A549 (cell line): ENCODE measurements at regions not wholly inside any gene's neighbourhood (a gene's known extent, or its start where the extent isn't known, plus 50 kb on each side); places are given as distances from the start of the nearest gene placed in this dataset.

ENCODE experiments used
- BHLHE40 ChIP-seq: IDR thresholded peaks from 2 replicates; pipeline ENCODE4 v1.6.1; 2012; ENCODE audit warnings: low read depth, low read length, inconsistent platforms
- CTCF ChIP-seq: fragments of >200 bp; sonication (Bioruptor Twin); formaldehyde crosslinking; IDR thresholded peaks from 3 replicates; pipeline ENCODE4 v1.5.1; 2016
- EP300 ChIP-seq, 2 experiments: fragments of >200 bp; sonication (Bioruptor Twin); formaldehyde crosslinking; IDR thresholded peaks; 2 replicates in 1 of 2; 3 replicates in 1 of 2; pipeline ENCODE4 v1.6.1; 2016 to 2017
- HDAC2 ChIP-seq: fragments of 200-600 bp; sonication (generic); IDR thresholded peaks from 2 replicates; pipeline ENCODE4 v1.6.1; 2016
- POLR2A ChIP-seq: IDR thresholded peaks from 2 replicates; pipeline ENCODE4 v1.6.1; 2012; ENCODE audit warnings: mild to moderate bottlenecking, low read length
- POLR2AphosphoS2 ChIP-seq: conservative IDR thresholded peaks from 2 replicates; pipeline ENCODE4 v1.6.1; 2012; ENCODE audit warnings: low read length, improper control_type of control experiment, inconsistent platforms
- SMC3 ChIP-seq: fragments of >200 bp; sonication (Bioruptor Twin); formaldehyde crosslinking; IDR thresholded peaks from 3 replicates; pipeline ENCODE4 v1.6.1; 2018; ENCODE audit warnings: inconsistent platforms
- ZC3H11A ChIP-seq: fragments of 450-650 bp; IDR thresholded peaks from 2 replicates; pipeline ENCODE4 v1.6.1; 2014; ENCODE audit warnings: antibody characterized with exemption, mild to moderate bottlenecking
- ZFP36 ChIP-seq: fragments of 450-650 bp; IDR thresholded peaks from 2 replicates; pipeline ENCODE4 v1.6.1; 2014; ENCODE audit warnings: borderline replicate concordance; ENCODE audit not compliant: partially characterized antibody
- TF ChIP-seq, protein P1 (sequence below): fragments of 450-650 bp; IDR thresholded peaks from 2 replicates; pipeline ENCODE4 v1.6.1; 2014; ENCODE audit warnings: antibody characterized with exemption
- TF ChIP-seq, protein P2 (sequence below): IDR thresholded peaks from 2 replicates; pipeline ENCODE4 v1.6.1; 2012
- TF ChIP-seq, protein P3 (sequence below): IDR thresholded peaks from 2 replicates; pipeline ENCODE4 v1.6.1; 2012

DNA sequence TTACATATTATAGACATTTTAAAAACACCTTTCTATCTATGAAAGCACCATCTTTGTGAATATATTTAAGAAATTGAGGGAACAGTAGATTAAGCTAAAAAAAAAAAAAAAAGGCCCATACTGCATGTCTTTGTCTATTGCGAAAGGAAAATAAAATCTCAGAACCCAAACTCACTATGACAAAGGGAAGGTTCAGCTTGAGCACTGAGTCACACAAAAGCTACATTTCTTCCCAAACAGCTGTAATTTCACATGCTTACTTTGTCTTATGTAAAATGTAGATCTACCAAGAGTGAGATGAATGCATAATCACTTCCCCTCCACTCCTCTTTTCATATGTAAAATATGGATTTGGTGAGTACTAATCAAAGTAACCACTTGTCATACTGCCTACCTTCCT lies 640.1 kb upstream of the KLF12 start:
- TF ChIP-seq ZFP36 (no peak), HDAC2 (no peak), ZC3H11A (no peak), EP300 (IDR thresholded peaks at IDR 0.05) (no peak), CTCF (no peak), POLR2A (no peak), POLR2AphosphoS2 (no peak), SMC3 (no peak), BHLHE40 (no peak)
- TF ChIP-seq, protein P1, sequence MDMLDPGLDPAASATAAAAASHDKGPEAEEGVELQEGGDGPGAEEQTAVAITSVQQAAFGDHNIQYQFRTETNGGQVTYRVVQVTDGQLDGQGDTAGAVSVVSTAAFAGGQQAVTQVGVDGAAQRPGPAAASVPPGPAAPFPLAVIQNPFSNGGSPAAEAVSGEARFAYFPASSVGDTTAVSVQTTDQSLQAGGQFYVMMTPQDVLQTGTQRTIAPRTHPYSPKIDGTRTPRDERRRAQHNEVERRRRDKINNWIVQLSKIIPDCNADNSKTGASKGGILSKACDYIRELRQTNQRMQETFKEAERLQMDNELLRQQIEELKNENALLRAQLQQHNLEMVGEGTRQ, result no peak
- TF ChIP-seq, protein P2, sequence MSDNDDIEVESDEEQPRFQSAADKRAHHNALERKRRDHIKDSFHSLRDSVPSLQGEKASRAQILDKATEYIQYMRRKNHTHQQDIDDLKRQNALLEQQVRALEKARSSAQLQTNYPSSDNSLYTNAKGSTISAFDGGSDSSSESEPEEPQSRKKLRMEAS, result no peak
- TF ChIP-seq, protein P3, sequence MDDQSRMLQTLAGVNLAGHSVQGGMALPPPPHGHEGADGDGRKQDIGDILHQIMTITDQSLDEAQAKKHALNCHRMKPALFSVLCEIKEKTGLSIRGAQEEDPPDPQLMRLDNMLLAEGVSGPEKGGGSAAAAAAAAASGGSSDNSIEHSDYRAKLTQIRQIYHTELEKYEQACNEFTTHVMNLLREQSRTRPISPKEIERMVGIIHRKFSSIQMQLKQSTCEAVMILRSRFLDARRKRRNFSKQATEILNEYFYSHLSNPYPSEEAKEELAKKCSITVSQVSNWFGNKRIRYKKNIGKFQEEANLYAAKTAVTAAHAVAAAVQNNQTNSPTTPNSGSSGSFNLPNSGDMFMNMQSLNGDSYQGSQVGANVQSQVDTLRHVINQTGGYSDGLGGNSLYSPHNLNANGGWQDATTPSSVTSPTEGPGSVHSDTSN, result no peak
